HG02623 (cell line): ENCODE measurements at regions not wholly inside any gene's neighbourhood (a gene's known extent, or its start where the extent isn't known, plus 50 kb on each side); places are given as distances from the start of the nearest gene placed in this dataset.
"Not testable (repeated sequence)": the region's sequence is repeated elsewhere in the genome, so short reads cannot be mapped to it uniquely, and the experiment has no call there.

ENCODE experiments used
- ATAC-seq: cut with Tn5 transposase; IDR thresholded peaks from one replicate; pipeline ENCODE4 v1.9.1; 2021; ENCODE audit warnings: moderate library complexity; ENCODE audit not compliant: unreplicated experiment

- no peak for ATAC-seq
Observed at GRCh38 chr5:68689010-68689409, 404.8 kb upstream of the SLC30A5 start.

GRCh38 chr5:68691874-68692273, 401.9 kb upstream of the SLC30A5 start:
- ATAC-seq: not testable (repeated sequence)

GRCh38 chr5:68698025-68698940, 395.5 kb upstream of the SLC30A5 start:
- ATAC-seq: no peak

- no peak for ATAC-seq
Observed at GRCh38 chr5:68699966-68700365, 393.8 kb upstream of the SLC30A5 start.

- no peak for ATAC-seq
Observed at GRCh38 chr5:68707575-68707974, 386.2 kb upstream of the SLC30A5 start.

- ATAC-seq: no peak
Observed at GRCh38 chr5:68708156-68708841, 385.5 kb upstream of the SLC30A5 start.

- no peak for ATAC-seq
Observed at GRCh38 chr5:68708842-68709170, 385.0 kb upstream of the SLC30A5 start.

- ATAC-seq: no peak
Observed at GRCh38 chr5:68709239-68709638, 384.6 kb upstream of the SLC30A5 start.

GRCh38 chr5:68710514-68710913, 383.3 kb upstream of the SLC30A5 start:
- ATAC-seq: peak; percentile 46

- ATAC-seq: peak; percentile 91
Observed at GRCh38 chr5:68711293-68712200, 382.3 kb upstream of the SLC30A5 start.

GRCh38 chr5:68714810-68715209, 379.0 kb upstream of the SLC30A5 start:
- ATAC-seq: no peak

- ATAC-seq: no peak
Observed at GRCh38 chr5:68720884-68721610, 372.8 kb upstream of the SLC30A5 start.

GRCh38 chr5:68722357-68722756, 371.5 kb upstream of the SLC30A5 start:
- ATAC-seq: no peak

- no peak for ATAC-seq
Observed at GRCh38 chr5:68725905-68726683, 367.7 kb upstream of the SLC30A5 start.

GRCh38 chr5:68727931-68728330, 365.9 kb upstream of the SLC30A5 start:
- ATAC-seq: no peak

GRCh38 chr5:68729678-68730077, 364.1 kb upstream of the SLC30A5 start:
- no peak for ATAC-seq

GRCh38 chr5:68730220-68730978, 363.4 kb upstream of the SLC30A5 start:
- no peak for ATAC-seq

GRCh38 chr5:68730979-68731654, 362.7 kb upstream of the SLC30A5 start:
- ATAC-seq: no peak

- no peak for ATAC-seq
Observed at GRCh38 chr5:68732251-68732650, 361.6 kb upstream of the SLC30A5 start.
